Osteocyte (in vitro differentiated cells): ENCODE measurements at regions not wholly inside any gene's neighbourhood (a gene's known extent, or its start where the extent isn't known, plus 50 kb on each side); places are given as distances from the start of the nearest gene placed in this dataset.

Experiments
- DNase-seq: peaks from one replicate; pipeline ENCODE4 v3.0.0; 2021; ENCODE audit warnings: mixed read lengths; ENCODE audit not compliant: unreplicated experiment; ENCODE audit errors: extremely low spot score
- H3K27ac Mint-ChIP-seq: one replicate; pipeline ENCODE4 v1.8.0; 2021; ENCODE audit warnings: mild to moderate bottlenecking, mixed read lengths; ENCODE audit not compliant: unreplicated experiment
- H3K27me3 Mint-ChIP-seq: one replicate; pipeline ENCODE4 v1.8.0; 2021; ENCODE audit warnings: mixed read lengths; ENCODE audit not compliant: unreplicated experiment
- H3K36me3 Mint-ChIP-seq: one replicate; pipeline ENCODE4 v1.8.0; 2021; ENCODE audit warnings: mixed read lengths; ENCODE audit not compliant: unreplicated experiment
- H3K4me1 Mint-ChIP-seq: one replicate; pipeline ENCODE4 v1.8.0; 2021; ENCODE audit warnings: mixed read lengths; ENCODE audit not compliant: unreplicated experiment
- H3K4me3 Mint-ChIP-seq: one replicate; pipeline ENCODE4 v1.8.0; 2021; ENCODE audit warnings: mild to moderate bottlenecking, moderate library complexity, mixed read lengths; ENCODE audit not compliant: unreplicated experiment
- H3K9me3 Mint-ChIP-seq: one replicate; pipeline ENCODE4 v1.8.0; 2021; ENCODE audit warnings: mixed read lengths; ENCODE audit not compliant: unreplicated experiment
- CTCF ChIP-seq: fragments of 200-600 bp; sonication (generic); IDR thresholded peaks from 2 replicates; pipeline ENCODE4 v1.5.0; 2021; ENCODE audit warnings: antibody characterized with exemption, mild to moderate bottlenecking, moderate library complexity

GRCh38 chr20:12687476-12687875 is 321.3 kb upstream of the SPTLC3 start:
- H3K36me3 Mint-ChIP-seq: no peaks in the 10 kb centered on the region
- no peak overlapping the region for H3K4me3 Mint-ChIP-seq
- no peak for DNase-seq
- no peaks in the 10 kb centered on the region for H3K27me3 Mint-ChIP-seq
- no peaks in the 10 kb centered on the region for H3K4me1 Mint-ChIP-seq
- H3K9me3 Mint-ChIP-seq: peaks cover 9% of the 10 kb centered on the region
- no peak for TF ChIP-seq CTCF
- no peak overlapping the region for H3K27ac Mint-ChIP-seq

- no peak for TF ChIP-seq CTCF
- no peaks in the 10 kb centered on the region for H3K4me1 Mint-ChIP-seq
- no peak overlapping the region for H3K4me3 Mint-ChIP-seq
- H3K27ac Mint-ChIP-seq: no peak overlapping the region
- DNase-seq: no peak
- H3K9me3 Mint-ChIP-seq: peaks cover 3% of the 10 kb centered on the region
- no peaks in the 10 kb centered on the region for H3K27me3 Mint-ChIP-seq
- H3K36me3 Mint-ChIP-seq: no peaks in the 10 kb centered on the region
Measured at GRCh38 chr20:12695937-12696336, 312.8 kb upstream of the SPTLC3 start.

DNA sequence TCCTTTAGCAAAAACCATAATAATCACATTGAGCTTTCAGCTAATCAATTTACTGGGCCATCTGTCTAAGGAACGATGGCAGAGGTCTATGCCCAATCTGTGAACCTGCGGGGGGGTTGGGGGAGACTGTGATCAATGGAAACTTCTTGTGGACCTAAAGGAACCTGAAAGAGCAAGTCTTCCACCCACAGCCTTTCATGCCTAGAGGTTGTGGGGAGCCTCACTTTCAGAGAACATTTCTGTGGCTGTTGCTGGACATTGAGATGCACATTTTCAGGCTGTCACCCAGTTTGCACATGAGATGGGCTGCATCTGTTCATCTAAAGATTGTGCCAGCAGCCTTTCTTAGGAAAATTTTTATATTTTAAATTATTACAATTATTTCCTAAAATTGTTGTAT is 310.0 kb upstream of the SPTLC3 start:
- DNase-seq: no peak
- peaks cover 3% of the 10 kb centered on the region for H3K9me3 Mint-ChIP-seq
- H3K4me3 Mint-ChIP-seq: no peak overlapping the region
- no peak for TF ChIP-seq CTCF
- no peaks in the 10 kb centered on the region for H3K36me3 Mint-ChIP-seq
- no peaks in the 10 kb centered on the region for H3K27me3 Mint-ChIP-seq
- no peaks in the 10 kb centered on the region for H3K4me1 Mint-ChIP-seq
- H3K27ac Mint-ChIP-seq: no peak overlapping the region

GRCh38 chr20:12699374-12700228 is 309.2 kb upstream of the SPTLC3 start:
- Mint-ChIP-seq H3K27ac (no peak overlapping the region), H3K4me1 (no peaks in the 10 kb centered on the region), H3K27me3 (no peaks in the 10 kb centered on the region), H3K36me3 (no peaks in the 10 kb centered on the region), H3K9me3 (peaks cover 3% of the 10 kb centered on the region), H3K4me3 (no peak overlapping the region)
- TF ChIP-seq CTCF: no peak
- DNase-seq: no peak

- no peaks in the 10 kb centered on the region for H3K4me1 Mint-ChIP-seq
- H3K9me3 Mint-ChIP-seq: peaks cover 3% of the 10 kb centered on the region
- TF ChIP-seq CTCF: no peak
- no peaks in the 10 kb centered on the region for H3K27me3 Mint-ChIP-seq
- H3K36me3 Mint-ChIP-seq: no peaks in the 10 kb centered on the region
- no peak overlapping the region for H3K4me3 Mint-ChIP-seq
- no peak for DNase-seq
- H3K27ac Mint-ChIP-seq: no peak overlapping the region
Measured at GRCh38 chr20:12700701-12701100, 308.1 kb upstream of the SPTLC3 start.
